Fibroblast of lung (primary cell): ENCODE measurements at regions not wholly inside any gene's neighbourhood (a gene's known extent, or its start where the extent isn't known, plus 50 kb on each side); places are given as distances from the start of the nearest gene placed in this dataset.

Experiments used
- EZH2 ChIP-seq: IDR thresholded peaks from 2 replicates; pipeline ENCODE4 v1.5.1; 2012; ENCODE audit warnings: low read length, control low read depth, mild to moderate bottlenecking; ENCODE audit errors: missing control alignments
- TF ChIP-seq, protein P1 (sequence below), 2 donors: IDR thresholded peaks in 1 of 2; conservative IDR thresholded peaks in 1 of 2; 1 replicate in 1 of 2; 2 replicates in 1 of 2; pipeline ENCODE4 v1.5.1; 2011 to 2012; ENCODE audit warnings: low read length in 2 of 2, control low read depth in 1 of 2, inconsistent platforms in 1 of 2, low read depth in 1 of 2, mild to moderate bottlenecking in 1 of 2

DNA sequence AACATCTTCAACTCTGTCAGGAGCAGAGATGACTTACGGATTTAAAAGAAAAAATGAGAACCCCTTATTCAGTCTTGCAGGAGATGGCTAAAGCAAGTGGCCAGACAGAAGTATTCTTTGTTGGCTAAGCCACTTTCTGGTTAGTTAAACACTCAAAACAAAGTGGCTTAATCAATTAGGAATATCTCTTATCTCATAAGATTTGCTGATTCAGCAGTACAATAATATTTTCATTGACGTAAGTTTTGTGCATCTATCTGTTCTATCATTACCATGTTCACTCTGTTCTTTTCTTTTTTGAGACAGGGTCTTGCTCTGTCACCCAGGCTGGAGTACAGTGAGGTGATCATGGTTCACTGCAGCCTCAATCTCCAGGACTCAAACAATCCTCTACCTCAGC lies 342.0 kb downstream of the EN1 start:
- TF ChIP-seq, protein P1, sequence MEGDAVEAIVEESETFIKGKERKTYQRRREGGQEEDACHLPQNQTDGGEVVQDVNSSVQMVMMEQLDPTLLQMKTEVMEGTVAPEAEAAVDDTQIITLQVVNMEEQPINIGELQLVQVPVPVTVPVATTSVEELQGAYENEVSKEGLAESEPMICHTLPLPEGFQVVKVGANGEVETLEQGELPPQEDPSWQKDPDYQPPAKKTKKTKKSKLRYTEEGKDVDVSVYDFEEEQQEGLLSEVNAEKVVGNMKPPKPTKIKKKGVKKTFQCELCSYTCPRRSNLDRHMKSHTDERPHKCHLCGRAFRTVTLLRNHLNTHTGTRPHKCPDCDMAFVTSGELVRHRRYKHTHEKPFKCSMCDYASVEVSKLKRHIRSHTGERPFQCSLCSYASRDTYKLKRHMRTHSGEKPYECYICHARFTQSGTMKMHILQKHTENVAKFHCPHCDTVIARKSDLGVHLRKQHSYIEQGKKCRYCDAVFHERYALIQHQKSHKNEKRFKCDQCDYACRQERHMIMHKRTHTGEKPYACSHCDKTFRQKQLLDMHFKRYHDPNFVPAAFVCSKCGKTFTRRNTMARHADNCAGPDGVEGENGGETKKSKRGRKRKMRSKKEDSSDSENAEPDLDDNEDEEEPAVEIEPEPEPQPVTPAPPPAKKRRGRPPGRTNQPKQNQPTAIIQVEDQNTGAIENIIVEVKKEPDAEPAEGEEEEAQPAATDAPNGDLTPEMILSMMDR (conservative IDR thresholded peaks at IDR 0.05 in 1 of 2, IDR thresholded peaks at IDR 0.05 in 1 of 2; ENCODE audit: low read depth in 1 of 2, low read length in 2 of 2): no peak
- TF ChIP-seq EZH2: no peak
